Motor neuron (in vitro differentiated cells): ENCODE measurements at regions not wholly inside any gene's neighbourhood (a gene's known extent, or its start where the extent isn't known, plus 50 kb on each side); places are given as distances from the start of the nearest gene placed in this dataset.

ENCODE experiments used
- ATAC-seq, 8 experiments: fragments of 200-7000 bp; cut with Tn5 transposase; replicated peaks in 6 of 8; 2 replicates each; pipeline ENCODE4 v1.8.0; 2021; ENCODE audit warnings: mild to moderate bottlenecking in 8 of 8, moderate library complexity in 8 of 8
- H3K27ac ChIP-seq, 2 donors: fragments of 250-450 bp; sonication (Bioruptor Pico); 2 replicates each; pipeline ENCODE4 v1.9.0; 2021; ENCODE audit warnings: antibody characterized with exemption in 2 of 2, mild to moderate bottlenecking in 2 of 2, moderate library complexity in 1 of 2
- H3K4me1 ChIP-seq, 2 donors: fragments of 250-450 bp; sonication (Bioruptor Pico); replicated peaks in 1 of 2; 2 replicates each; pipeline ENCODE4 v1.6.1; 2021; ENCODE audit warnings: antibody characterized with exemption in 2 of 2, mild to moderate bottlenecking in 2 of 2, moderate library complexity in 1 of 2
- H3K4me3 ChIP-seq, 5 donors: fragments of 250-450 bp; sonication (Bioruptor Pico); 2 replicates each; pipeline ENCODE4 v1.9.0; 2021; ENCODE audit warnings: antibody characterized with exemption in 5 of 5, mild to moderate bottlenecking in 5 of 5, moderate library complexity in 4 of 5
- WGBS, 10 experiments: fragments of 450-650 bp; shearing (Covaris generic); methylation state at CpG; one replicate each; pipeline ENCODE4 v1.0.0; 2022; 5-methylcytosine and 5-hydroxymethylcytosine counted together
- in situ Hi-C, 9 experiments: fragments of 400-800 bp; cut with MboI; loops; one replicate each; pipeline ENCODE4 v1.15.0; 2021; ENCODE audit warnings: low sequenced_read_pairs in 9 of 9, low pct_unique_long_range_greater_than_20kb in 2 of 9; ENCODE audit not compliant: unreplicated experiment in 9 of 9

DNA sequence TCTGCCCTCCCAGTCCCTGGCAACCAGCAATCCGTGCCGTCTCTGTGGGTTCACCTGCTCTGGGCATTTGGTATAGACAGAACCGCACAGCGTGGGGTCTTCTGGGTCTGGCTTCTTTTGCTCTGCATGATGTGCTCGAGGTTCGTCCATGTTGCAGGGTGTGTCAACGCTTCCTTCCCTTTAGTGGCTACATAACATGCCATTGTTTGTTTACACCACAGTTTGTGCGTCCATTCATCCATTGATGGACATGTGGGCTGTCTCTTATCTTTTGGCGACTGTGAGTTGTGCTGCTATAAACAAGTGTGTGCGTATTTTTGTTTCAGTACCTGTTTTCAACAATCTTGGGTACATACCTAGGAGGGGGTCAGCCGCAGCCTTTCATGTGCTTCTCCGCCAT, 149.5 kb upstream of the RPS6KA2 start:
- in situ Hi-C loops: loop anchor here in 5 of 9 experiments (10.0 to 25.0 kb wide), 4 partner anchors 186 to 361 kb away; partner anchors contain the start of genes CEP43 (in 3 of the 5) and RNASET2 (in 1 of the 5)
- WGBS, 10 experiments: 64 to 100% (median 93%) methylated on average over 1 to 12 of the region's 12 CpGs
- Histone ChIP-seq H3K4me1 (no peaks in the 10 kb centered on the region), H3K4me3 (no peak overlapping the region), H3K27ac (no peak overlapping the region)
- ATAC-seq: no peak

DNA sequence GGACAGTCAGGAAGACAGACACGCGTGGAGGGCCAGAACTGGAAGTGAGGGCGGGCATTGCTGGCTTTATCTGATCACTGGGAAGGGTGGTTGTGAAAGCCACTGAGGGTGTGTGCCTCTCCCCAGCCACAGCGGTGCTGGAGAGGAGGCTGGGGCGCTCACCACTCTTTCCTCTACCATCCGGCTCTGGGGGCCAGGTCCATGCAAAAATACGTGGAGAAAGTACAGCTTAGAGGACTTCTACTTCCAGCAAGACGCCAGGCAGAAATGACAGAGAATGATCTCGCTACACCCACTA, 148.8 kb upstream of the RPS6KA2 start:
- H3K27ac ChIP-seq: no peak overlapping the region
- whole genome bisulfite sequencing, 10 experiments: 61 to 100% (median 70%) methylated on average over 2 to 7 of the region's 9 CpGs; no CpG with 5 or more reads in 3 of the 10 experiments
- in situ Hi-C loops: loop anchor here in 5 of 9 experiments (10.0 to 25.0 kb wide), 4 partner anchors 186 to 361 kb away; partner anchors contain the start of genes CEP43 (in 3 of the 5) and RNASET2 (in 1 of the 5)

DNA sequence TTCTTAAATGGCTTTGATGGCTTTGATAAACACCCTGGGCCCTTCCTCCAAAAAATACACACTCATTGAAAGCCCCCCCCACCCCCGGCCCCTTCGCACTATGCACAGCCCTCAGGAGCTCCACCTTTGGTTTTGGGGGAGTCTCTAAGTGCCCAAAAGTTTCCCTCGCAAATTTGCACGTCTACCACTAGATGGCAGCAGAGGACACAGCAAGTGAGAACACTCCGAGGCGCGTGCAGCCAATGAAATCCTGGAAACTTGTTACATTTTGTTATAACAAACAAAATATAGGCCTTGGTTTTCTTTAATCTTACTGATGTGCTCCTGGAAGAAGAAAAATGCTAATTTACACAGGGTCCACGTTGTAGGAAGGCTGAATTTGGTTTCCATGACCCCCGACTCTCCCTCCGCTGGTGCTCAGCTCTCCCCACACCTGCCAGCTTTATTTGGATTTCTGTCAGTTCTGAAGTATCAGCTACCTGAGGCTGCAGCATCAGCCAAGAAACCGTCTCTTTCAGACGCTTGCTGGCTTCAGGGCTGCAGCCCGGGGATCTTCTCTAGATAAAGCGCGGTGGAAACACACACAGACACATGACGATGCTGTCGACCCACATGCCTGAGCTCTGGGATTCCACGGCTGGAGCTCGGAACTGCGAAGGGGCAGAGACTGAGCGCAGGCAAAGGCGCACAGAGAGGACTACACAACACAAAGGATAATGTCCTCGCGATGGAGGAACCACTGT, 148.3 kb upstream of the RPS6KA2 start:
- Histone ChIP-seq H3K27ac (no peak overlapping the region), H3K4me3 (no peak overlapping the region), H3K4me1 (no peaks in the 10 kb centered on the region)
- in situ Hi-C loops: loop anchor here in 5 of 9 experiments (10.0 to 25.0 kb wide), 4 partner anchors 187 to 362 kb away; partner anchors contain the start of genes CEP43 (in 3 of the 5) and RNASET2 (in 1 of the 5)
- 24 to 67% (median 46%) methylated on average over 1 to 11 of the region's 24 CpGs; no CpG with 5 or more reads in 2 of the 10 experiments for WGBS, 10 experiments
- ATAC-seq: peak; percentile 32 to 81 (median 41)

More for the DNA sequence above, 148.8 kb upstream of the RPS6KA2 start:
- Histone ChIP-seq H3K4me3 (no peak overlapping the region), H3K4me1 (no peaks in the 10 kb centered on the region)
- ATAC-seq: no peak

DNA sequence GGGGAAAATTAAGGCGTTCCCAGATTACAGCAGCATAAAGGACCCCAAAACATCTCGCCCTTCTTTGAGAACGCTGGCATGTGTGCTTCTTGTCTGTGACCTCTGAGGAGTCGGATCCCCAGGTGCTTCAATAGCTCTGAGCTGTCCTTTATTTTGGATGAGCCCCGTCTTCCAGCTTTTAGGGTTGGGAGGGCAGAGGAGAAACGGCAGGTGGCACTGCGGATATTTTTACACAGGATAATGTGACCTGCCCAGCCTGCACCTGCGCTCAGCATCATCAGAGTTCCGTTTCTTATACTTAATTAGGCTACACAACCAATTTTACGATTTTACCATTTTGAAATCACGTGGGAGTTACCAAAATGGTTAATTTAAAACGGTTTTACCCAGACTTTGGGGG, 147.7 kb upstream of the RPS6KA2 start:
- WGBS, 10 experiments: 28 to 83% (median 36%) methylated on average over 1 to 8 of the region's 12 CpGs; no CpG with 5 or more reads in 3 of the 10 experiments
- no peak overlapping the region for H3K27ac ChIP-seq
- H3K4me1 ChIP-seq: no peaks in the 10 kb centered on the region
- ATAC-seq: no peak
- H3K4me3 ChIP-seq: no peak overlapping the region
- in situ Hi-C loops: loop anchor here in 6 of 9 experiments (10.0 to 25.0 kb wide), 4 partner anchors 188 to 363 kb away; partner anchors contain the start of genes CEP43 (in 3 of the 6) and RNASET2 (in 1 of the 6)

DNA sequence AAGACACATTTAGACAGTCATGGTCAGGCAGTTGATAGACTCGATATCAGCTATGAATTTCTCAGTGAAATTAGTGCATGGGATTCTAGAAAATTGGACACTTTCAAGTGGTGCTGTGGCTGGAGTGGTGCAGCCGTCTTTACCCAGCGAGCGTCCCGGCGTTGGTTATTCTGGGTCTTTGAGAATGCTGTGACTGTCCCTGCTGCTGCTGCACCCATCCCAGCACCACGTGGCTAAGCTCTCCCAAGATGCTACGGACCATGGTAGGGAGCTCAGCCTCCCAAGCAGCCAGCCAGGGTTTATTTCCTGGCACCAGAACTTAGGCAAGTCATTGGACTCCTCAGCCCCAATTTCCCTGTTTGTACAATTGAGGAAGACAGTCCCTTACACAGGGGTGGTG, 147.2 kb upstream of the RPS6KA2 start:
- Histone ChIP-seq H3K27ac (no peak overlapping the region), H3K4me1 (no peaks in the 10 kb centered on the region), H3K4me3 (no peak overlapping the region)
- no peak for ATAC-seq
- 0 to 88% (median 51%) methylated on average over 1 to 8 of the region's 8 CpGs; no CpG with 5 or more reads in 4 of the 10 experiments for WGBS, 10 experiments
- in situ Hi-C loops: loop anchor here in 3 of 9 experiments (10.0 to 25.0 kb wide), 2 partner anchors 221 to 363 kb away; partner anchors contain the start of gene CEP43 (in 1 of the 3)

DNA sequence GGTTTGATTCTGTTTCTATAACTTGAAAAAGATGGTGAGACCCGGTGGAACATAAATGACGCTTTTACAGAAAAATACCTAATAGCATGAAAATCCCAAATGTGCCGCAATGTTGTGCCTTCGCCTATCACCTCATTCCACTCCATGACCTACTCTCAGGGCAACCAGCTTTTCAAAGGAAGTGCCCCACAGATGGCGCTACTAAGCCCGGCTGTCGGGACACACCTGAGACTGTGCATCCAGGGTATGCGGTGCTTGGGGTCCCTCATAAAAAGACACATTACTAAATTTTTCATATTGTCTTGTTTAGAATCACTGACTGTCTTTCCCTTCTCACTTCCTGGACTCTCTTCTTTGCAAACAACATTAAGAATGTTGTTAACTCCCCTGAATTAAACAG, 145.5 kb upstream of the RPS6KA2 start:
- in situ Hi-C loops: loop anchor here in 3 of 9 experiments (10.0 to 25.0 kb wide), 2 partner anchors 222 to 365 kb away; partner anchors contain the start of gene CEP43 (in 1 of the 3)
- WGBS, 10 experiments: 29 to 100% (median 78%) methylated on average over 2 to 7 of the region's 8 CpGs; no CpG with 5 or more reads in 2 of the 10 experiments

DNA sequence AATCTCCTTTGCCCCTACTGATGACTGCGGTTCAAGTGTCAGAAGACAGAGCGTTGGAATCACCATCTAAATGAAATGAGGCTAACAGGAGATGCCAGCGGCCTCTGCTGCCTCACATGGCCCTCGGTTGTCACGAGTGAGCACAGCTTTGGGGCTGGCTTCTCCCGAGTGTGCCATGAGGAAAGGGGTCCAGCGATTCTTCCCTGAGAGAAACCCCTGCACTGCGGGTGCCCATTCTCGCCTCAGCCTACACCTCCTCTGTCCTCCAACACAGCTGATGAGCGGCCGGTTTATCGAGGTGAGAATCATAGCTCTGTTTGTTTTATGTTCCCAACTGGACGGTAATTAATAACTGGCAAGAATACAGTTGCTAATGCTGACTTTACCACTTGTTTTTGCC, 144.7 kb upstream of the RPS6KA2 start:
- in situ Hi-C loops: loop anchor here in 3 of 9 experiments (10.0 to 25.0 kb wide), 2 partner anchors 223 to 366 kb away; partner anchors contain the start of gene CEP43 (in 1 of the 3)
- WGBS, 10 experiments: 59 to 100% (median 90%) methylated on average over 1 to 9 of the region's 13 CpGs; no CpG with 5 or more reads in 3 of the 10 experiments
- no peak overlapping the region for H3K27ac ChIP-seq
- H3K4me3 ChIP-seq: no peak overlapping the region
- ATAC-seq: no peak
- peaks cover 14 to 16% of the 10 kb centered on the region in 2 donors for H3K4me1 ChIP-seq

More for the DNA sequence above, 145.5 kb upstream of the RPS6KA2 start:
- ATAC-seq: peak in 1 of 8 experiments; percentile 13
- Histone ChIP-seq H3K4me3 (no peak overlapping the region), H3K27ac (no peak overlapping the region), H3K4me1 (peaks cover 6 to 8% of the 10 kb centered on the region in 2 donors)

DNA sequence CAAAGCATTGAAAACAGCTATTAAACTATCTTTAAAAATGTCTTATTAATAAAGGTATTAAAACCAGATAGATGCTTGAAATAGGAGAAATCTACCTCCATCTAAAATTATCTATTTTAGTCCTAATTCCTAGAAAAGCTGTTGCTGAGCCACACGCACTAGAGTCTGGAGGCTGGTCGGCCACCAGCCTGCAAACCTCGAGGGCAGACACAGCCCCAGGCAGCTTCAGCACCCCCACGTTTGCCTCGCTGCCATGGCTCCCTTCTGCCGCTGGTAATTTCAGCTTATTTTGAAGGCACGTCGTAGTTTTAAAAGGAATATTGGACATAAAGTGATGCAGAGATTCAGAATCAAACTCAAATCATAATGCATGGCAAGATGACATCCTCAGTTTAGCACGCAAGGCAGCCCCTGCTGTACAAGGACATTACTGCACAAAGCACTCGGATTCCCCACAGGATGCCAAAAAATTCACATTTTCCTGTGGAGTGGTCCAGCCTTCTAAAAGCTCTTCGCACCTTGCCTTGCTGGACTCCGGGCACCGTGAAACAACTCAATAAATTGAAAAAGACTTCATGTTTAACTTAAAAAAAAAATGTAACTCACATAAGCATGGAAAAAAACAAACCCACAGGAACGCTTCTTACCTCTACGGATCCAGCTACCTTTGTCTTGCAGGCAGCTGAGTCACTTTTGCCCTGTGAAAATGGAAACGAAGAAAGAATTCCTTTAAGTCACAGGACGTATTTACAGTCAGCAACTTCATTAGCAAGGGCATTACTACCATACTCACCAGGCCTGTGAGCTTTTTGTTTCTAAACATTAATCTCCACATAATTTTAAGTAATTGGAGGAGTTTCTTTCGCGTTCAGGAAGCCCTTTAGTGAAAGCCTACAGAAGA, 143.4 kb upstream of the RPS6KA2 start:
- Histone ChIP-seq H3K4me1 (peaks cover 22 to 25% of the 10 kb centered on the region in 2 donors), H3K4me3 (no peak overlapping the region), H3K27ac (no peak overlapping the region)
- peak in 1 of 8 experiments; percentile 47 for ATAC-seq
- WGBS, 10 experiments: 55 to 88% (median 76%) methylated on average over 4 to 15 of the region's 19 CpGs
- in situ Hi-C loops: loop anchor here in 3 of 9 experiments (10.0 to 25.0 kb wide), 2 partner anchors 224 to 367 kb away; partner anchors contain the start of gene CEP43 (in 1 of the 3)

DNA sequence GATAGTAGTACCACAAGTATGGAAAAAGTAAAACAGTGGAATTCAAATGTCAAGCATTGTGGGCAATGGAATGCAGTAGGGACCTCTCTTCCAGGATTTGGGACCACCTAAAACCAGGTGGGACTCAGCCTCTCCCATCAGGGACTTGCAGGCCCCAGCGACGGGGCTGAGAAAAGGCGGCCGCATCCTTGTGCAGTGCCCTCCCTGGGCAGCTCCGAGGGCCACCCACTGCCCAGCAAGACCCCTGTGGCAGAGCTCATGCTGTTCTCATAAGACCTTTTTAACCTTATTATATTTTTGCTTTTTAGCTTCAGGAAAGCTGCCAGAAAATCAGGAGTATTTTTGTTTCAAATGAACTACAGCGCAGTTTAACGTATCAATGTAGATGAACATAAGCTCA, 142.6 kb upstream of the RPS6KA2 start:
- Histone ChIP-seq H3K4me1 (peaks cover 22 to 25% of the 10 kb centered on the region in 2 donors), H3K4me3 (no peak overlapping the region), H3K27ac (no peak overlapping the region)
- no peak for ATAC-seq
- 0 to 100% (median 98%) methylated on average over 1 to 5 of the region's 7 CpGs; no CpG with 5 or more reads in 3 of the 10 experiments for WGBS, 10 experiments
- in situ Hi-C loops: loop anchor here in 3 of 9 experiments (10.0 to 25.0 kb wide), 2 partner anchors 225 to 368 kb away; partner anchors contain the start of gene CEP43 (in 1 of the 3)

DNA sequence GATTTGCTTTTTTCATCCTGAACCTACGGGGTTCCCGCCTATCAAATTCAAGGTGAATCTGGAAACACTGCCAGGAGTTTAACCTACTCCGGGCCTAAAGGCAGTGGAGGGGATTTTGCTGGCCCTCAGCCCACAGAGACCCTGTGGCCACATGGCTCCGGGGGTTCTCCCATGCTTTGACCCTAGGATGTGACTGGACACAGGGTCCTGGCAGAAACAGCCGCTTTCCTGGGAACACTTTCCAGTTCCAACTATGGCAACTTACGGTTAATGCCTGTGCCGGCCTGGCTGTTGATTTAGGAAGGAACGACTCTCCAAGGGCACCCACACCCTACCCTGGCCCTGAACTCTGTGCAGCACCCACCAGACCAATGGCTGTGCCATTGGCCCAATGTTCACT, 141.7 kb upstream of the RPS6KA2 start:
- Histone ChIP-seq H3K4me1 (peaks cover 22 to 25% of the 10 kb centered on the region in 2 donors), H3K27ac (no peak overlapping the region), H3K4me3 (no peak overlapping the region)
- no peak for ATAC-seq
- WGBS, 10 experiments: 51 to 100% (median 84%) methylated on average over 1 to 6 of the region's 8 CpGs; no CpG with 5 or more reads in 1 of the 10 experiments
- in situ Hi-C loops: loop anchor here in 2 of 9 experiments (25.0 kb wide), 1 partner anchor 369 kb away; no protein-coding TSS in a partner anchor

DNA sequence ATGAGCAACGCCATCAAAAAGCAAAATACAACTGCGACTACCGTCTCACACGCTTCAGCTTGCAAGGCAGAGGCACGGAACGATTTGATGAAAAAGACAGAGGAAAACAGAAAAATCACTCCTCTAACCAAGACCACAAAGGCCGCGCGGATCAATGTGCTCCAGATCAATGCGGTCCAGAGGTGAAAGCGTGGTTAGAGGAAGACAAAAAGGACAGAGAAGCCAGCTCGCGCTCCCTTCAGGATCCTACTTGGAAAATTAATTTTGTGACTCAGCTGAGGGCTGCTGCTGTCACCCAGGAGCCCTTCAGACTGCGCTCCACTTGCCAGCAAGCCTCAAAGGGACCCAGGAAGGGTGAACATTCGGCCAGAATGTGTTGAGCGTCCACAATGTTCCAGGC, 140.2 kb upstream of the RPS6KA2 start:
- in situ Hi-C loops: loop anchor here in 2 of 9 experiments (25.0 kb wide), 1 partner anchor 370 kb away; no protein-coding TSS in a partner anchor
- 64 to 100% (median 86%) methylated on average over 1 to 15 of the region's 16 CpGs; no CpG with 5 or more reads in 1 of the 10 experiments for WGBS, 10 experiments
- peaks cover 22 to 25% of the 10 kb centered on the region in 2 donors for H3K4me1 ChIP-seq
- peak in 5 of 8 experiments; percentile 29 to 78 (median 50) for ATAC-seq
- no peak overlapping the region for H3K27ac ChIP-seq
- no peak overlapping the region for H3K4me3 ChIP-seq

DNA sequence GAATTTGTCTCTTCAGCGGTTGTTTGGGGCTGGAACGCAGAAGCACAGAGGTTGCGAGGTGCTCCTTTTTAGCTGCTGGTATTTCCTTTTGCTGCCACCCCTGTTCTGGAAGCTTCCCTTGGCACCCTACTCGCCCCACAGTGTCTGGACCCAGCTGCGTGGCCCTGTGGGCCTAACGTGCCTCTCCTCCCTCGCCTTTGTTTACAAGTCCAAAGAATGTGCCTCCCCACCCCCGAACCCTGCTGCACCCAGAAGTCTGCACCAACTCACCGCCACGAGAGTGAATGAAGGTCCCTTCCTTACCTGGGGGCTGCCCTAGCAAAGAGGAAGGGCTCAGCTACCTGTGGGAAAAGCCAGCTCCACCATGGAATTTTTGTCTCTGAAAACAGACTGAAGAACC, 139.7 kb upstream of the RPS6KA2 start:
- H3K4me3 ChIP-seq: no peak overlapping the region
- H3K27ac ChIP-seq: no peak overlapping the region
- peak in 2 of 8 experiments; percentile 7 for ATAC-seq
- in situ Hi-C loops: loop anchor here in 2 of 9 experiments (25.0 kb wide), 1 partner anchor 371 kb away; no protein-coding TSS in a partner anchor
- H3K4me1 ChIP-seq: peaks cover 22 to 25% of the 10 kb centered on the region in 2 donors
- WGBS, 10 experiments: 57 to 100% (median 82%) methylated on average over 1 to 9 of the region's 10 CpGs; no CpG with 5 or more reads in 3 of the 10 experiments
